ENCODE measurements at regions not wholly inside any gene's neighbourhood (a gene's known extent, or its start where the extent isn't known, plus 50 kb on each side); places are given as distances from the start of the nearest gene placed in this dataset.
"Not testable (repeated sequence)": the region's sequence is repeated elsewhere in the genome, so short reads cannot be mapped to it uniquely, and the experiment has no call there.

DNA sequence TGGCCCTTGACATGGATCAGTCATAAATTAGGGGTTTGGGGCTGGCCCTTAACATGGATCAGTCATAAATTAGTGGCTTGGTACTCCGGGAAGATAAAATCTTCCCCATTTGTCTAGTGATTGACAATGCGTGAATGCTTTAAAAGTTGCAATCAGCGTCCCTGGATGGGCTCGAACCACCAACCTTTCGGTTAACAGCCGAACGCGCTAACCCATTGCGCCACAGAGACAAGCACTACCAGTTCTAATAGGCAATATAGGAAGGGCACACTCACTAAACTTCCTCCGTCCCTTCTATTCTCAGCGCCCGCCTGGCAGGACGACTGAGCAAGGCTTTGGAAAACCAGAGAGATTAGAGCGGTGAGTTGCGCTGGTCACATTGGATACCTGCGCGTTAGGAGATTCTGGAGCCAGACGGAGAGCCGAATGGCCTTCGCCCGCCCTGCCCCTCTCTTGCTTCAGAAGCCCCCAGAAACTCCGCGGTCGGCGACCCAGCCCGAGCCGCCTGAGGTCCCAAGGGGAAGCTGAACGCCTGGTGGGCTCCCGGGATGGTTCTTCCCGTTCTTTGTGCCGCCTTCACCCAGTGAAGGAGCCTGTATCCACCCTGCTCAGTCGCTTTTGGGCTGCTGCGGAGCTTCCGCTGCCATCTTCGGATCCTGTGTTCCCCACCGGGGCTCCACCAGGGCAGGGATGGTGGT lies 235.9 kb downstream of the FAM72C start:
- Histone ChIP-seq H3K36me3 (ENCODE audit: insufficient read depth, low read length) (no peaks in the 10 kb centered on the region), H3K4me3 (ENCODE audit: low read length) (no peak overlapping the region), H3K27me3 (ENCODE audit: control insufficient read depth, insufficient read depth, low read length) (peaks cover 17% of the 10 kb centered on the region), H3K4me2 (ENCODE audit: low read length) (no peak overlapping the region), H3K4me1 (ENCODE audit: control insufficient read depth, insufficient read depth, low read length) (no peaks in the 10 kb centered on the region), H3K9ac (ENCODE audit: low read depth, low read length) (no peak overlapping the region), H3K9me3 (replicated peaks; ENCODE audit: low read length) (no peaks in the 10 kb centered on the region)

DNA sequence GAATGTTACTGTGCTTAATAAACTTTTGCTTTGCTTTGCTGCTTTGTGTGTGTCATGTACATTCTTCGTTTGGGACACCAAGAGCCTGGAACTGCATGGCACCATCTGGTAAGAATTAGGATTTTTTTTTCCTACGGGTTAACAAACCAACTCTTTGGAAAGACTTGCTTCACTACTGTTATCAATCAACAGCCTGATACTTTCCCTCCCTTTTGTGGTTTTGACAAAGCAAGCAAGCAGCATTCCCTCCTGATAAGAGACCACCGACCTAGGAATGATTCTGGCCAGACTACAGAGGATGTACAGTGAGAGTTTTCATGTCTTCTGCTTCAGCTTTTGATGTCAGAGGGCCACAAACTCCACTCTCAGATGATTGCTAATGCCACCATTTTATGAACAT lies 237.5 kb downstream of the FAM72C start:
- peaks cover 17% of the 10 kb centered on the region for H3K27me3 ChIP-seq (ENCODE audit: control insufficient read depth, insufficient read depth, low read length)
- H3K9ac ChIP-seq (ENCODE audit: low read depth, low read length); H3K4me1 ChIP-seq (ENCODE audit: control insufficient read depth, insufficient read depth, low read length); H3K4me3 ChIP-seq (ENCODE audit: low read length); H3K9me3 ChIP-seq (replicated peaks; ENCODE audit: low read length); H3K36me3 ChIP-seq (ENCODE audit: insufficient read depth, low read length); H3K4me2 ChIP-seq (ENCODE audit: low read length): not testable (repeated sequence)

DNA sequence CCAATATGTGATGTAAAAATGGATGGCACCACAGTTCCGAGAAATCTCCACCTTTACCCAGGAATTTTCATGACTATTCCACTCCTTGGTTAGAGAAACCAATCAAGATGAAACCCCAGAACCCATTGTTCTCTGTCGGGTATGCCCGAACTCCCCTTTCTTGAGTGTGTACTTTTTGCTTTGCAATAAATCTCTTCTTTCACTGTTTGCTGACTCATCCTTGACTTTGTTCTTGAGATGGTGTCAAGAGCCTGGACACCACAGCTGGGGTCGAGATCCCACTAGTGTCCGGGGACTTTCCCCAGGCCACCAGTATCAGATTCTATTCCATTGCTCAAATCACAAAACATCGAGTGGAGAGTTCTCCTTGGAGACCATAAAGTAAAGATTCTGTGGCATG lies 240.9 kb downstream of the FAM72C start:
- not testable (repeated sequence) for H3K4me3 ChIP-seq (ENCODE audit: low read length); H3K27me3 ChIP-seq (ENCODE audit: control insufficient read depth, insufficient read depth, low read length); H3K9ac ChIP-seq (ENCODE audit: low read depth, low read length); H3K4me1 ChIP-seq (ENCODE audit: control insufficient read depth, insufficient read depth, low read length); H3K4me2 ChIP-seq (ENCODE audit: low read length); H3K9me3 ChIP-seq (replicated peaks; ENCODE audit: low read length); H3K36me3 ChIP-seq (ENCODE audit: insufficient read depth, low read length)

DNA sequence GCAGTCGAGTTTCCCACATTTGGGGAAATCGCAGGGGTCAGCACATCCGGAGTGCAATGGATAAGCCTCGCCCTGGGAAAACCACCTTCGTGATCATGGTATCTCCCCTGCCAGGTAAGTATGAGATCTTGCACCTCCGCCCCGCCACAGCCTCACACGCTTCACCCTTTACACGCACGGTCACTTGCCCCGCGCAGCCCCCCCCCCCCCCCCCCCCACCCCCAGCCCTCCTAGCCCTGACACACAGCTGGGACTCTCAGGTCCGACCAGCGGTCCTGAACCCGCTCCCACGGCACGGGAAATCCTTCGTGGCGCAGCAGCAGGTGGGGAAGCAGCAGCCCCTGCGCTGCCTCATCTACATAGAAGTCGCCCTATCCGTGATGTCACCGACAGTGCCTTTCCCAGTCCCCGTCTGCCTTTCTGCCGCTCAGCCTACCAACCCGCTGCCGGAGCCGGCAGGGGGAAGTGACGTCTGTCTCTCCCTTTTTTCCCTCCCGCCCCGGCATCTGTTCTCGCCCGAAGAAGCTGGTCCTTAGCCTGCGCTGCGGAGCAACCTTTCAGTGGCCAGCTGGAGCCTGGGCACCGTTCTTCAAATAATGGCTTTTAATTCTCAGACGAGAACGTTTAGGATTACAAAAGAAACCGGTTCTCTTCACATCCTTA lies 242.2 kb downstream of the FAM72C start:
- H3K4me1 ChIP-seq (ENCODE audit: control insufficient read depth, insufficient read depth, low read length); H3K27me3 ChIP-seq (ENCODE audit: control insufficient read depth, insufficient read depth, low read length); H3K9me3 ChIP-seq (replicated peaks; ENCODE audit: low read length); H3K4me2 ChIP-seq (ENCODE audit: low read length); H3K9ac ChIP-seq (ENCODE audit: low read depth, low read length); H3K36me3 ChIP-seq (ENCODE audit: insufficient read depth, low read length); H3K4me3 ChIP-seq (ENCODE audit: low read length): not testable (repeated sequence)

GRCh38 chr1:143728802-143729448 lies 242.9 kb downstream of the FAM72C start:
- not testable (repeated sequence) for H3K9ac ChIP-seq (ENCODE audit: low read depth, low read length); H3K4me2 ChIP-seq (ENCODE audit: low read length); H3K4me1 ChIP-seq (ENCODE audit: control insufficient read depth, insufficient read depth, low read length); H3K4me3 ChIP-seq (ENCODE audit: low read length); H3K9me3 ChIP-seq (replicated peaks; ENCODE audit: low read length); H3K27me3 ChIP-seq (ENCODE audit: control insufficient read depth, insufficient read depth, low read length); H3K36me3 ChIP-seq (ENCODE audit: insufficient read depth, low read length)

- no peaks in the 10 kb centered on the region for H3K9me3 ChIP-seq (replicated peaks; ENCODE audit: low read length)
- H3K4me2 ChIP-seq (ENCODE audit: low read length): no peak overlapping the region
- no peaks in the 10 kb centered on the region for H3K4me1 ChIP-seq (ENCODE audit: control insufficient read depth, insufficient read depth, low read length)
- no peaks in the 10 kb centered on the region for H3K36me3 ChIP-seq (ENCODE audit: insufficient read depth, low read length)
- H3K9ac ChIP-seq (ENCODE audit: low read depth, low read length): no peak overlapping the region
- H3K4me3 ChIP-seq (ENCODE audit: low read length): no peak overlapping the region
- H3K27me3 ChIP-seq (ENCODE audit: control insufficient read depth, insufficient read depth, low read length): no peaks in the 10 kb centered on the region
These were observed 244.5 kb downstream of the FAM72C start for GRCh38 chr1:143727263-143727662.

GRCh38 chr1:143721024-143721373 lies 250.8 kb downstream of the FAM72C start:
- Histone ChIP-seq H3K4me1 (ENCODE audit: control insufficient read depth, insufficient read depth, low read length) (no peaks in the 10 kb centered on the region), H3K4me2 (ENCODE audit: low read length) (no peak overlapping the region), H3K9me3 (replicated peaks; ENCODE audit: low read length) (no peaks in the 10 kb centered on the region), H3K36me3 (ENCODE audit: insufficient read depth, low read length) (no peaks in the 10 kb centered on the region), H3K4me3 (ENCODE audit: low read length) (no peak overlapping the region), H3K9ac (ENCODE audit: low read depth, low read length) (no peak overlapping the region), H3K27me3 (ENCODE audit: control insufficient read depth, insufficient read depth, low read length) (no peaks in the 10 kb centered on the region)

DNA sequence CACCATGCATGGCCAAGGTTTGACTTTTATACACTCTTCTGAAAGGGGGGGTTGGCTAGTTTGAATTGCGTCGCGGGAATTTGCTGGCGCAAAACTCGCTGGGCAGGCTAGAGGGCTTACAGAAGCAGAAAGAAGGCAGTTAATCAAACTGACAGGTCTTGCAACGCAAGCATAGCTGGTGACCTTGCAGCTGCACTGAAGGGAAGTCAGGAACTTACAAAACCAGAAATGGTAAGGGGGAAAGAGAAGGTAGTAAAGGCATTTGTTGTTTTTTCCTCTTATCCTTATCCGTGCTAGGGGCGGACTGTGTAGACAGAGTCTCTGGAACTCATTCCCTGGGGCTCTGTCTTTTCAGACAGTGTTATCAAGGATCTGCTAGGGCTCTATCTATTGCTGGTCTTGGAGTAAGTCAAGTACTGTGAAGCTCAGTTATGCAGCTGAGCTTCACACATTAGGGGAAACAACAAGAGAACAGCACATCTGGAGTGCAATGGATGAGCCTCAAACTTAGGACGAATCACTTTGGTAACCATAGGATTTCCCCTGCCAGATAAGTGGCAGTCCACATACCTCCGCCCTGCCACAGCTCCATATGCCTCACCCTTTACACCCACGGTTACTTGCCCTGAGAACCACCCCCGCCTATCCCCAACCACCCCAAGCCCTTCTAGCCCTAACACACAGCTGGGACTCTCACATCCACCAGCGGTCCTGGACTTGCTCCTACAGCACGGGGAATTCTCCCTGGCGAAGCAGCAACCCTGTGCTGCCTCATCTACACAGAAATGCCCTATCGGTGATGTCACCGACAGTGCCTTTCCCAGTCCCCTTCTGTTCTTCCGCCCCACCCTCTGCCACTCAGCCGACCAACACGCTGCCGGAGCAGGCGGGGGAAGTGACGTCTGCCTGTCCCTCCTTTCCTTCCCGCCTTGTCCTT lies 251.4 kb downstream of the FAM72C start:
- H3K4me1 ChIP-seq (ENCODE audit: control insufficient read depth, insufficient read depth, low read length): no peaks in the 10 kb centered on the region
- no peaks in the 10 kb centered on the region for H3K36me3 ChIP-seq (ENCODE audit: insufficient read depth, low read length)
- no peak overlapping the region for H3K4me3 ChIP-seq (ENCODE audit: low read length)
- H3K4me2 ChIP-seq (ENCODE audit: low read length): no peak overlapping the region
- no peaks in the 10 kb centered on the region for H3K27me3 ChIP-seq (ENCODE audit: control insufficient read depth, insufficient read depth, low read length)
- H3K9ac ChIP-seq (ENCODE audit: low read depth, low read length): no peak overlapping the region
- no peaks in the 10 kb centered on the region for H3K9me3 ChIP-seq (replicated peaks; ENCODE audit: low read length)

GRCh38 chr1:143718524-143718923 lies 253.3 kb downstream of the FAM72C start:
- Histone ChIP-seq H3K9me3 (replicated peaks; ENCODE audit: low read length) (no peaks in the 10 kb centered on the region), H3K36me3 (ENCODE audit: insufficient read depth, low read length) (no peaks in the 10 kb centered on the region), H3K4me2 (ENCODE audit: low read length) (no peak overlapping the region), H3K27me3 (ENCODE audit: control insufficient read depth, insufficient read depth, low read length) (no peaks in the 10 kb centered on the region), H3K4me1 (ENCODE audit: control insufficient read depth, insufficient read depth, low read length) (no peaks in the 10 kb centered on the region), H3K9ac (ENCODE audit: low read depth, low read length) (no peak overlapping the region), H3K4me3 (ENCODE audit: low read length) (no peak overlapping the region)

GRCh38 chr1:143718021-143718420 lies 253.8 kb downstream of the FAM72C start:
- no peaks in the 10 kb centered on the region for H3K9me3 ChIP-seq (replicated peaks; ENCODE audit: low read length)
- no peak overlapping the region for H3K4me3 ChIP-seq (ENCODE audit: low read length)
- H3K36me3 ChIP-seq (ENCODE audit: insufficient read depth, low read length): no peaks in the 10 kb centered on the region
- H3K27me3 ChIP-seq (ENCODE audit: control insufficient read depth, insufficient read depth, low read length): no peaks in the 10 kb centered on the region
- H3K4me2 ChIP-seq (ENCODE audit: low read length): no peak overlapping the region
- no peaks in the 10 kb centered on the region for H3K4me1 ChIP-seq (ENCODE audit: control insufficient read depth, insufficient read depth, low read length)
- H3K9ac ChIP-seq (ENCODE audit: low read depth, low read length): no peak overlapping the region

- no peak overlapping the region for H3K4me2 ChIP-seq (ENCODE audit: low read length)
- H3K36me3 ChIP-seq (ENCODE audit: insufficient read depth, low read length): no peaks in the 10 kb centered on the region
- H3K9me3 ChIP-seq (replicated peaks; ENCODE audit: low read length): no peaks in the 10 kb centered on the region
- H3K27me3 ChIP-seq (ENCODE audit: control insufficient read depth, insufficient read depth, low read length): no peaks in the 10 kb centered on the region
- no peak overlapping the region for H3K9ac ChIP-seq (ENCODE audit: low read depth, low read length)
- H3K4me1 ChIP-seq (ENCODE audit: control insufficient read depth, insufficient read depth, low read length): no peaks in the 10 kb centered on the region
- H3K4me3 ChIP-seq (ENCODE audit: low read length): no peak overlapping the region
These were observed 254.4 kb downstream of the FAM72C start for GRCh38 chr1:143717434-143717833.
